ENCODE measurements at regions not wholly inside any gene's neighbourhood (a gene's known extent, or its start where the extent isn't known, plus 50 kb on each side); places are given as distances from the start of the nearest gene placed in this dataset.

DNA sequence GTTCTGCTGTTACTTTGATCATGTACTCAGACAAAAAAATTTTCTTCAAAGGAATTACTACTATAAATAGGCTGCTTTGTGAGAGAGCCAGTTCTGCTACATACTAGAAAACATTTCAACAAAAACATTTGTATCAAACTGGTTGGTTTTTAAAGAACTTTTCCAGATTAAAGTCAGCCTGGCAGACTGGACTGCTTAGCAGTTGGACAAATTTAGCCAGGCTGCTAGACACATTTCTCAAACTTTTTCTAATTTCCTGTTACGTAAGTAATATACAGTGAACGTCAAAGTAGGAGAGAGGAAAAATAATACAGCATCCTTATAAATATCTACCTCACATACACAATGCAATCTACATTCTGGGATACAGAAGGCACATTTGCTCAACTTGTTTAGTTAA is 109.5 kb downstream of the SP3 start:
- H3K9me3 Mint-ChIP-seq: peaks cover 2% of the 10 kb centered on the region
- no peak overlapping the region for H3K4me3 Mint-ChIP-seq
- no peak overlapping the region for H3K27ac Mint-ChIP-seq
- H3K9ac ChIP-seq (ENCODE audit: extremely low read depth, low read length, poor library complexity, severe bottlenecking): no peak overlapping the region
- no peaks in the 10 kb centered on the region for H3K4me1 ChIP-seq (ENCODE audit: control insufficient read depth, insufficient read depth, low read length)
- no peaks in the 10 kb centered on the region for H3K27me3 ChIP-seq (ENCODE audit: control insufficient read depth, insufficient read depth, low read length, poor library complexity, severe bottlenecking)
- 93 to 100% methylated on average over 2 of the region's 2 CpGs for WGBS, 2 experiments (ENCODE audit: insufficient coverage in 1 of 2, insufficient read length in 1 of 2)
- H3K9me3 ChIP-seq (ENCODE audit: control insufficient read depth, low read length): no peaks in the 10 kb centered on the region
- H3K27ac ChIP-seq (ENCODE audit: low read depth, low read length): no peak overlapping the region
- H3K27me3 Mint-ChIP-seq (ENCODE audit: insufficient read depth): no peaks in the 10 kb centered on the region
- TF ChIP-seq, protein P1, sequence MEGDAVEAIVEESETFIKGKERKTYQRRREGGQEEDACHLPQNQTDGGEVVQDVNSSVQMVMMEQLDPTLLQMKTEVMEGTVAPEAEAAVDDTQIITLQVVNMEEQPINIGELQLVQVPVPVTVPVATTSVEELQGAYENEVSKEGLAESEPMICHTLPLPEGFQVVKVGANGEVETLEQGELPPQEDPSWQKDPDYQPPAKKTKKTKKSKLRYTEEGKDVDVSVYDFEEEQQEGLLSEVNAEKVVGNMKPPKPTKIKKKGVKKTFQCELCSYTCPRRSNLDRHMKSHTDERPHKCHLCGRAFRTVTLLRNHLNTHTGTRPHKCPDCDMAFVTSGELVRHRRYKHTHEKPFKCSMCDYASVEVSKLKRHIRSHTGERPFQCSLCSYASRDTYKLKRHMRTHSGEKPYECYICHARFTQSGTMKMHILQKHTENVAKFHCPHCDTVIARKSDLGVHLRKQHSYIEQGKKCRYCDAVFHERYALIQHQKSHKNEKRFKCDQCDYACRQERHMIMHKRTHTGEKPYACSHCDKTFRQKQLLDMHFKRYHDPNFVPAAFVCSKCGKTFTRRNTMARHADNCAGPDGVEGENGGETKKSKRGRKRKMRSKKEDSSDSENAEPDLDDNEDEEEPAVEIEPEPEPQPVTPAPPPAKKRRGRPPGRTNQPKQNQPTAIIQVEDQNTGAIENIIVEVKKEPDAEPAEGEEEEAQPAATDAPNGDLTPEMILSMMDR (conservative IDR thresholded peaks at IDR 0.05): no peak
- no peak overlapping the region for H3K4me3 ChIP-seq (ENCODE audit: low read length)
- no peaks in the 10 kb centered on the region for H3K36me3 Mint-ChIP-seq (ENCODE audit: low read depth)
- no peaks in the 10 kb centered on the region for H3K36me3 ChIP-seq (ENCODE audit: control insufficient read depth, insufficient read depth, low read length)
- no peak for DNase-seq
- no peaks in the 10 kb centered on the region for H3K4me1 Mint-ChIP-seq
